ENCODE measurements at regions not wholly inside any gene's neighbourhood (a gene's known extent, or its start where the extent isn't known, plus 50 kb on each side); places are given as distances from the start of the nearest gene placed in this dataset.
"Not testable (repeated sequence)": the region's sequence is repeated elsewhere in the genome, so short reads cannot be mapped to it uniquely, and the experiment has no call there.

DNA sequence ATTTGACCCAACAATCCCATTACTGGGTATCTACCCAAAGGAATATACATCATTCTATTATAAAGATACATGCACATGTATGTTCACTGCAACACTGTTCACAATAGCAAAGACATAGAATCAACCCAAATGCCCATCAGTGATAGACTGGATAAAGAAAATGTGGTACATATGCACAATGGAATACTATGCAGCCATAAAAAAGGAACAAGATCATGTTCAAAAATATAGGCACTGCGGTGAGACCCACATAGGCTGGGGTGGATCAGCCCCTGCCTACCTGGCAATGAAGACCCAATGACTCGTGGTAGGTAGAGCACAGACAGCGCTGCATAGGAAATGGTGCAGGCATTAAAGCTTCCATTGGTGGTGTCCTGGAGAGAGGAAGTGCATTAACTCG lies 88.6 kb upstream of the NFIL3 start:
- H3K4me1 Mint-ChIP-seq; ATAC-seq (replicated peaks); DNase-seq; H3K9me3 Mint-ChIP-seq; H3K27ac Mint-ChIP-seq; H3K36me3 Mint-ChIP-seq; H3K4me3 Mint-ChIP-seq: not testable (repeated sequence)
- peaks cover 9 to 24% of the 10 kb centered on the region in 2 donors for H3K27me3 Mint-ChIP-seq

DNA sequence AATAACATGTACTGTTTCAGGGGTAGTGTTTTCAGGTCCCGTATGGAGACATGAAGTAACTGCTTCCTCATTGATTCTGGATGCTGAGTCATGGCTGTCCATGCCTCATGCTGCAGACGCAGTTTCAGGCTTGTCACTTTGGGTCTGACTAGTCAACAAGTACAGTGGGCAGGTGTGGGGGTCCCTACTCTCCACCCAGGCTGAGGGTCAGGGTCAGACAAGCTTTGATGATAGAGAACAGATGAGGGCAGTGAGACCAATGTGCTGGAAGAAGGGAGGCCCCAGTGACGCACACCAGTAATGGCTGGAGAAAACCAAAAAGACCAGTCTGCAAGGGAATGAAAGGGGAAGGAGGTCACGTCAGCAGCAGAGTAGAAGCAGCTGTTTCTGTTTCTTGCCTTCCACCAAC lies 80.0 kb upstream of the NFIL3 start:
- H3K36me3 Mint-ChIP-seq, result no peaks in the 10 kb centered on the region
- no peak overlapping the region for H3K27ac Mint-ChIP-seq
- peaks cover 1 to 6% of the 10 kb centered on the region in 2 donors for H3K4me1 Mint-ChIP-seq
- peaks cover 0 to 2% of the 10 kb centered on the region in 2 donors for H3K9me3 Mint-ChIP-seq
- DNase-seq (no peak), ATAC-seq (replicated peaks) (peak; percentile 25 to 42)
- no peak overlapping the region for H3K4me3 Mint-ChIP-seq
- peaks cover 9 to 12% of the 10 kb centered on the region in 2 donors for H3K27me3 Mint-ChIP-seq

DNA sequence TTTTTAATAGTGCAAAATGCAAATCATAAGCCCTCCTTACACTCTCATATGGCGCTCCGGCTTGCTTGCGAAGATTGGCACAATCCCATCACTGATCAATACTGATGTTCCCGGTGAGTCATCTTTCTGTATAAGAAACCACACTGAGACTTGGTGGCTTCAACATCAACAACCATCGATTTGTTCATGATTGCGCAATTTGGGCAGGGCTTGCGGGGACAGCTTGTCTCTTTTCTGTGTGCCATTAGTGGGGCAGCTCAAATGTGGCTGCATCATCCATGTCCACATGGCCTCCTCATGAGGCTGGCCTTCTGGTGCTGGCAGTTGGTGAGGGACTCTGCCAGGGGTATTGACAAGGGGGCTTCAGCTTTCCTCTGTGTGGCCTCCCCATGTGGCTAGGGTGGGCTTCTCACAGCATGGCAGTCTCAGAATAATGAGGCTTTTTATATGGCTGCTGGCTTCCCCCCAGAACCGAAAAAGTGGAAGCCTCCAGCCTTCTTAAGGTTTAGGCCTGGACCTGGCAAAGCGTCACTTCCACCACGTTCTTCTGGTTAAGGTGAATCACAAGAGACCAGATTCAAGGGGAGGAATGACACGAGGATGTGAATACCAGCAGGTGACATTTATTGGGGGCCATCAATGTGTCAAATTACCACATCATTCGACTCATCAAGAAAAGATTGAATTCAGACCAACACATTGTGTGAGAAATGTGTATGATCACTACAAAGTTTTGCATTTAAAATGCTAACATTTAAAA lies 79.5 kb upstream of the NFIL3 start:
- Mint-ChIP-seq H3K9me3 (peaks cover 0 to 2% of the 10 kb centered on the region in 2 donors), H3K27ac (no peak overlapping the region), H3K27me3 (peaks cover 9 to 12% of the 10 kb centered on the region in 2 donors), H3K4me3 (no peak overlapping the region), H3K36me3 (no peaks in the 10 kb centered on the region), H3K4me1 (peaks cover 1 to 6% of the 10 kb centered on the region in 2 donors)
- DNase-seq, result no peak
- ATAC-seq (replicated peaks), result peak in 1 of 2 donors; percentile 20

DNA sequence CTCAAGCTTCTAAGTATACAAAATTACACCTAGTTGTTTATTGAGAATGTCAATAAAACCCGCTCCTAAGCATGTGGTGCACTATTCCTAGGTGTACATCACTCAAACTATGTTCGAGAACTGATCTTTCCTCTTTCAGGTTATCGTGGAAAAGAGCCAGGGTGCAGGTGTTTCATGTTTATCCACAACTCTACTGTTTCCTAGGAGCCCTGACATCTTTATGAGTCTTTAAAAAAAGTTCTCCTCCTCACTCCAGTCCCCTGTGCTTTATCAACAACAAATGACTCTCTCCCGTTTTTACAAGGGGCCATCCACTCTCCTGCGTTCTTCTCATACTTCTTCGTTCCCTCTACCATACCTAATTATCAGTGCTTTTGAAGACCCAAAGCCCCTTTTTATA lies 78.8 kb upstream of the NFIL3 start:
- ATAC-seq (replicated peaks) (no peak), DNase-seq (no peak)
- H3K27me3 Mint-ChIP-seq, result peaks cover 9 to 12% of the 10 kb centered on the region in 2 donors
- H3K4me3 Mint-ChIP-seq, result no peak overlapping the region
- no peak overlapping the region for H3K27ac Mint-ChIP-seq
- H3K9me3 Mint-ChIP-seq, result peaks cover 0 to 2% of the 10 kb centered on the region in 2 donors
- peaks cover 1 to 6% of the 10 kb centered on the region in 2 donors for H3K4me1 Mint-ChIP-seq
- H3K36me3 Mint-ChIP-seq, result no peaks in the 10 kb centered on the region

DNA sequence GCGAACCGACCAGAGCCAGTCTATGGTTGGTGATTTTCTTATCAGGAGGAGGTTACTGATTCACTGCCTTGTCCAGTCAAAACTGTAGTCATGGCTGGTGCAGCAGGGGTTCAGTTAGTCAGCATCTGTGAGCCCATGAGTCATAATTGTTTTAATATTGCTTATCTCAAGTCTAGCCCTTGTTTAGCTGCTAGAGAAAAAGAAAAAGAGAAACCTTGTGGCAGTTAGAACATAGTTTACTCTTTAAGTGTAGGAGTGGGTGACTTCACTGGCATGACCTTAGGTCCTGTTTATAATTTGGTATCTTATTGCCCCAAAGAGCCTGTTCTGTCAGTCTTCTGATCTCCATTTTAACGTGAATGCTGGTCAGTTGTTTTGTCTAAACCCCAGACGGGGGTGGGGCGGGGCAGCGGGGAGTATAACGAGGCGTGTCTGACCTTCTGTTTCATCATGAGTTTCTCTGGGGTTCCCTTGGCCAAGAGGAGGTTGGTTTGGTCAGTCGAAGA lies 76.9 kb upstream of the NFIL3 start:
- H3K9me3 Mint-ChIP-seq, result peaks cover 0 to 2% of the 10 kb centered on the region in 2 donors
- H3K36me3 Mint-ChIP-seq, result no peaks in the 10 kb centered on the region
- H3K4me1 Mint-ChIP-seq, result peaks cover 1 to 6% of the 10 kb centered on the region in 2 donors
- H3K27ac Mint-ChIP-seq, result no peak overlapping the region
- ATAC-seq (replicated peaks) (peak; percentile 41 to 47), DNase-seq (no peak)
- H3K4me3 Mint-ChIP-seq, result no peak overlapping the region
- H3K27me3 Mint-ChIP-seq, result peaks cover 11% of the 10 kb centered on the region in 2 donors

DNA sequence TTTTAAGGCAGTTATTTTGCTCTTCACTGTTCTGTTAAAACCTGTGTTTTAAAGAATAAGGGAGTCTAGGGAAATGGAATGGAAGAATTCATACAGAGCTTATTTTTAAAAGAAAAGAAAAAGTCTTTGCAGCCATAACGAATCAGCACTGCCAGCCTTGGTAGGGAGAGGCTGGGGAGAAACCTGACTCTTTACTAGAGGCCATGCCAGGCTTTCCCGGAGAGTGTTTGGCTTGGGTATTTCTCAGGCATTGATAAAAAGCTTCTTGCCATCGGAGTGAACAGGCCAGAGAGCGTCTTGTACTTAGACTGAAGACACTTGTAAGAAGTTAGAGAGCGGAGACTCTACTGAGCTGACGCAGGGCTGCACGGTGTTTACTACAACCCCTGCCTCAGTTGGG lies 72.7 kb upstream of the NFIL3 start:
- Mint-ChIP-seq H3K36me3 (no peaks in the 10 kb centered on the region), H3K27ac (peak overlapping the region; percentile 38), H3K9me3 (peaks cover 6 to 7% of the 10 kb centered on the region in 2 donors), H3K4me3 (no peak overlapping the region), H3K27me3 (peaks cover 14 to 20% of the 10 kb centered on the region in 2 donors), H3K4me1 (peaks cover 0 to 1% of the 10 kb centered on the region in 2 donors)
- DNase-seq (no peak), ATAC-seq (replicated peaks) (no peak)

DNA sequence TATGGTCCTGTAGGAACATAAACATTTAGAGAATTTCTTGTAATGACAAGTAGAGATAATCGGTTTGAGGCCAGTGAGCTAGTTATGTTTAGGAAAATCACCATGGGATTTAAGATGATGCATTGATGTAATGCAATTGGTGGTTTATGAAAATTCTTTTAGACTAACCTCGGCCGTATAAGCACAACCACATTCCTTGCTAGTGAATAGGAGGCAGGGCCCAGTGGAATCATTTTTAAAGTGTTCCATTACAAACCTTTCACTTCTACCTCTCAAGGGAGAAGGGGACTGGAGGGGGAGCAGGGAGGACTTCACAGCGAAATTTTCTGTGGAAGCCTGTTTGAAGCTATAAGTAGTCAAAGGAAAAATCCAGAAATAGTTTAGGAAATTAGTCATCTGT lies 71.8 kb upstream of the NFIL3 start:
- H3K4me1 Mint-ChIP-seq, result no peaks in the 10 kb centered on the region
- no peaks in the 10 kb centered on the region for H3K36me3 Mint-ChIP-seq
- H3K4me3 Mint-ChIP-seq, result no peak overlapping the region
- no peak overlapping the region for H3K27ac Mint-ChIP-seq
- H3K9me3 Mint-ChIP-seq, result peaks cover 6 to 7% of the 10 kb centered on the region in 2 donors
- peaks cover 14 to 25% of the 10 kb centered on the region in 2 donors for H3K27me3 Mint-ChIP-seq
- DNase-seq (no peak), ATAC-seq (replicated peaks) (peak in 1 of 2 donors; percentile 52)

DNA sequence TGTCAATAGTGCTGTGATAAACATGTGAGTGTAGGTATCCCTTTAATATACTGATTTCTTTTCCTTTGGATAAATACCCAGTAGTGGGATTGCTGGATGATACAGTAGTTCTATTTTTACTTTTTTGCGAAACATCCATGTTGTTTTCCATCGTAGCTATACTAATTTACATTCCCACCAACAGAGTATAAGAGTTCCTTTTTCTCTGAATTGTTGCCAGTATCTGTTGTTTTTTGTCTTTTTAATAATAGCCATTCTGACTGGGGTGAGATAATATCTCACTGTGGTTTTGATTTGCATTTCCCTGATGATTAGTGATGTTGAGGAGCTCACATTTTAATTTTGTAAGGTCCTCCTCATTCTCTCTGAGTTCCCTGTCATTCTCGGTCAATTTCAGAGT lies 71.1 kb upstream of the NFIL3 start:
- peaks cover 18 to 29% of the 10 kb centered on the region in 2 donors for H3K27me3 Mint-ChIP-seq
- no peak overlapping the region for H3K4me3 Mint-ChIP-seq
- H3K27ac Mint-ChIP-seq, result no peak overlapping the region
- H3K4me1 Mint-ChIP-seq, result no peaks in the 10 kb centered on the region
- peaks cover 6 to 7% of the 10 kb centered on the region in 2 donors for H3K9me3 Mint-ChIP-seq
- no peak for ATAC-seq (replicated peaks)
- no peaks in the 10 kb centered on the region for H3K36me3 Mint-ChIP-seq
- no peak for DNase-seq

DNA sequence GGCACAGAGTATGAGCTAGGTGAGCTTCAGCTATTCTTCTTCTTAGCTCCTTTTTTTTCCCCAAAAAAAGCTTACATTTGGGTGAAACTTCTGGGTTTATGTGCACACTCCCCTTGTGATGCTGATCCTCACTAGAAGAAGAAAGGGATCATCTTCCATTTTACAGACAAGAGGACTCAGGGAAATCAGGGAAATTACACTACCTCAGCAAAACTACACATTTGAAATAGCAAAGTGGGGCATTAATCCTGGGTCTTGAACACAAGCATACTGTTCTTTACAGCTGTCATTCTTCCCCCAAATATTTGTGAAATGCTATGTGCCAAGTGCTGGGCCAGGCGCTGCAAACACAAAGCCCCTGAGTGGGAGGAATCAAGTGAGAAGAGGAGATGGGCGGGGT lies 68.6 kb upstream of the NFIL3 start:
- H3K36me3 Mint-ChIP-seq, result no peaks in the 10 kb centered on the region
- no peak overlapping the region for H3K27ac Mint-ChIP-seq
- ATAC-seq (replicated peaks) (no peak), DNase-seq (no peak)
- H3K9me3 Mint-ChIP-seq, result peaks cover 7% of the 10 kb centered on the region in 2 donors
- H3K4me3 Mint-ChIP-seq, result no peak overlapping the region
- H3K27me3 Mint-ChIP-seq, result peaks cover 32 to 38% of the 10 kb centered on the region in 2 donors
- H3K4me1 Mint-ChIP-seq, result peaks cover 0 to 9% of the 10 kb centered on the region in 2 donors

DNA sequence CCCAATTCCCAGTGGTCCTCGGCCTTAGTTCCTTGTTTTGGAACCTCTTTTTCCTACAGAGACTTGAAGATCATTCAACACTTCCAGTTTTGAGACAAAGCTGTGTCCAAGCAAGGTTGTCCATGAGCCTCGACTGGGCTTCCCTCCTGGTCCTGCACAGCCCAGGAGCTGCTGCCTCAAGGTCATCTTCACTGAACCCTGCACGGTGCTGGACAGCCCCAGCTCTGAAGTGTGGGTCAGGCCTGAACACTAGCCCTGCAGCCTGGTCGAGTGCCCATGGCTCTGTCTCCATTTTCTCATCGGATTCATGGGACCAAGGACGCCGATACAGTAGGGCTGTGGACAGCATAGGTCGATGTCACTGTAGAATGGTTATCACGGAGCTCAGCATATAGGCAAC lies 68.0 kb upstream of the NFIL3 start:
- Mint-ChIP-seq H3K4me1 (peaks cover 0 to 9% of the 10 kb centered on the region in 2 donors), H3K27ac (no peak overlapping the region), H3K27me3 (peaks cover 32 to 39% of the 10 kb centered on the region in 2 donors), H3K4me3 (no peak overlapping the region), H3K9me3 (peaks cover 7 to 8% of the 10 kb centered on the region in 2 donors), H3K36me3 (no peaks in the 10 kb centered on the region)
- ATAC-seq (replicated peaks) (no peak), DNase-seq (no peak)

DNA sequence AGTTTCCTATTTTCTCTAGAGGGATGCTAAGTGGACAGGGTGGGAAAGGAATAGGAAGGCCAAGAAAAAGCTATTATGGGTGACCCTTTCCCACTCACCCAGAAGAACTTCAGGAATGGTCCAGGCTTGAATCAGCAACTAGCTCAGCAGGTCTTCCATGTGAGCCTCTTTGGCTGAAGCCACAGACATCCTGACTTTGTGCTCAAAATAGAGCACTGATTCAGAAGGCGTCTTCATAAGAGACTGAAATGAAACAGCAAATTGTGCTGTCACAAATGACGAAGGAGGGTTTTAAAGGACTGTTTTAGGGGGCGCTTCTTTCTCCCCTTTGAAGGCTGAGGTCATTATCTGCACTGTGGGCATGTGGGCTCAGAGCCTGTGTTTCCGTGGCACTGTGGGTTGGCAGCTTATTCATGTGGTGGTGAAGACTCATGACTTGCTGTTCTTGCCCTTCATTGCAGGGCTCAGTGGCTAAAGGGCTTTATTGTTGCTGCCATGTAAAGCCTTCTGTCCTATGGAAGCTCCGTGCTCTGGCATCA lies 65.8 kb upstream of the NFIL3 start:
- no peaks in the 10 kb centered on the region for H3K36me3 Mint-ChIP-seq
- DNase-seq, result no peak
- no peak overlapping the region for H3K27ac Mint-ChIP-seq
- peaks cover 5 to 6% of the 10 kb centered on the region in 2 donors for H3K9me3 Mint-ChIP-seq
- peak; percentile 23 to 71 for ATAC-seq (replicated peaks)
- H3K27me3 Mint-ChIP-seq, result peaks cover 33 to 34% of the 10 kb centered on the region in 2 donors
- H3K4me1 Mint-ChIP-seq, result peaks cover 0 to 9% of the 10 kb centered on the region in 2 donors
- H3K4me3 Mint-ChIP-seq, result no peak overlapping the region

DNA sequence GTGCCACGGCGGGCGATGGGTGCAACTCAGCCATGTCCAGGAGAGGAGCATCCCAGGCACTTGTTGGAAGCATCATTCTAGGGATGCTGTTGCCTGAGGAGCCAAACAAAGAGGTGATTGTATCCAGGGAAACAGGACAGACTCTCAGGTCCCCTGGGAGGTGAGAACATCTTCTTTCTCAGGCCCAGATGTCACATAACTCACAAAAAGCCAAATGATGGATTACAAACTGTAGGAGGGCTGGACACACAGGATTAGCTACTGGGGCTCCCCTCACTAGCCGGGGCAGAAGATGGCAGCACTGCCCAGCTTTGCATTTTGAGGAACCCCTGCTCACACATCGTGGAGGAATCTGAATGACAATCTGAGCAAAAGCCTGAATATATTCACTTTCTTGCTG lies 64.7 kb upstream of the NFIL3 start:
- Mint-ChIP-seq H3K4me3 (no peak overlapping the region), H3K27me3 (peaks cover 34% of the 10 kb centered on the region in 2 donors), H3K27ac (no peak overlapping the region), H3K36me3 (no peaks in the 10 kb centered on the region), H3K4me1 (peaks cover 0 to 9% of the 10 kb centered on the region in 2 donors), H3K9me3 (peaks cover 0 to 3% of the 10 kb centered on the region in 2 donors)
- ATAC-seq (replicated peaks) (no peak), DNase-seq (no peak)

DNA sequence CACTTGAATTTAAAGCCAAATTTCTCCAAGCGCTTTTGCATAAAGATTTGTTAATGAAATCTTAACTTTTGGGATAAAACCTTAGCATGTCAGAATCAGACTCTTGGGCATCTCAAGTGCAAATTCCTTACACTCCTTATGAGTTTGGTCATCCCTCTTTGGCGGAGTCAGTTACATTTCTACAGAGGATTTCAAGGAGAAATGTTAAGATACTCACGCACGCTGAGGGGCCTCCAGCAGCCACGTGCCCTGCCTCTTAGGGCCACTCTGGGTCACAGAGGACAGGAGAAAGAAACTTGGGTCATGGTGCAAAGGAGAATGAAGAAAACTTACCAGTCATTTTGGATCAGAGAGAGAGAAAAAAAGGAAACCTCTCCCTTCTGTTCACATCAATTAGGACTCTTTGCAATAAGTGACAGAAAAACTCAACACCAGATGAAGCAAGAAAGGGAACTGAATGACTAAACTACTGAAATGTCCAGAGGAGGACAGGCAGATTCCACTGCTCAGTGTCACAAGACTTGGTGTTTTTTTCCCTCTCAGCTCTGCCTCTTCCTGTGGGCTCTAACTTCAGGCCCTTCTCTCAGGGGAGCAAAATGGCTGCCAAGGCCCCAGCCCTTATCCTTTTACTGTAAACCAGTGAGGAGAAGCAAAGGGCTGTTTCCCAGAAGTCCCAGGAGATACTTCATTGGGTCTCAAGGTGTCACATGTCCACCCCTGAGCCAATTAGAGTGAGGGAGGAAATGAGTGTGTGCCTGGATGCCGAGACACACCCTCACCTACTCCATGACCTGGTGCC lies 63.3 kb upstream of the NFIL3 start:
- H3K27me3 Mint-ChIP-seq, result peaks cover 25 to 28% of the 10 kb centered on the region in 2 donors
- peaks cover 0 to 9% of the 10 kb centered on the region in 2 donors for H3K4me1 Mint-ChIP-seq
- H3K27ac Mint-ChIP-seq, result no peak overlapping the region
- DNase-seq (no peak), ATAC-seq (replicated peaks) (no peak)
- no peaks in the 10 kb centered on the region for H3K36me3 Mint-ChIP-seq
- H3K9me3 Mint-ChIP-seq, result peaks cover 0 to 3% of the 10 kb centered on the region in 2 donors
- no peak overlapping the region for H3K4me3 Mint-ChIP-seq

DNA sequence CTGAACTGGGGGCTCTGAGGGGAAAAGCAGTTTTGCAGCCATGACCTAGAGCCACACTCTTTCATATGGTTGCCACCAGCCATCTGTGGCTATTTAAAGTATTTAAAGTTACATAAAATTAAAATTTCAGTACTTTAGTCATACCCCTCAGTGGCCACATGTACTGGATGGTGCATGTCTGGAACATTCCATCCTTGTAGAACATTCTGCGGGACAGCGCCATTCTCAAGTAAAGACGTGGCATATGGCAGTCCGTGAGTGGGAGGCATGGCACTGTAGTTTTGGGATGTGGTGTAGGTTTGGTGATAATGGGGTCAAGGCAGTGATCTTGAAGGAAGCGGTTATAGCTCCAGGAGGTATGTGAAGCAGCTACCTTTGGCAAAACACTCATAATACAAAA lies 61.4 kb upstream of the NFIL3 start:
- Mint-ChIP-seq H3K27ac (no peak overlapping the region), H3K4me1 (peaks cover 0 to 9% of the 10 kb centered on the region in 2 donors), H3K4me3 (no peak overlapping the region), H3K9me3 (peaks cover 0 to 3% of the 10 kb centered on the region in 2 donors), H3K27me3 (peaks cover 17 to 28% of the 10 kb centered on the region in 2 donors), H3K36me3 (no peaks in the 10 kb centered on the region)
- DNase-seq, result no peak
- no peak for ATAC-seq (replicated peaks)
